ENCODE measurements at regions not wholly inside any gene's neighbourhood (a gene's known extent, or its start where the extent isn't known, plus 50 kb on each side); places are given as distances from the start of the nearest gene placed in this dataset.
"Not testable (repeated sequence)": the region's sequence is repeated elsewhere in the genome, so short reads cannot be mapped to it uniquely, and the experiment has no call there.

DNA sequence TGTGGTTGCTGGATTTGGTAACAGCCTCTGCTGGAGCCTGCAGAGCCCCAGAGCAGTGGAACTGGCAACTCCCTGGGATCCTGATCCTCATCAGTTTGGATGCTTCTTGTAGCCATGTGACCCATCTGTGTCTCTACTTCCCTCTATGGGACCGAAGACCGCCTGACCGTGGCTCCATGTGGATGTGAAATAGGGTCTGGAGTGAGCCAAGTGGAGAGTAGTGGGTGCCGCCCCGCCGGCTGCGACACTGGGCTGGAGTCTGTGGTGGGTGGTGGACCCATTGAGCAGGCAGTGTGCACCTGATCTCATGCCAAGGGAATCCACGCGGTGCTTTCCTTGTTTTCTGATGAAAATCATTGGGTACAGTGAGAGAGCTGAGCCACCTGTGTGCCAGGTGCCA, 543.2 kb upstream of the B3GAT1 start:
- TF ChIP-seq POLR2A (IDR thresholded peaks at IDR 0.05) (no peak), EP300 (IDR thresholded peaks at IDR 0.05) (no peak), CTCF (IDR thresholded peaks at IDR 0.05) (no peak), POLR2AphosphoS5 (IDR thresholded peaks at IDR 0.05) (no peak)
- DNase-seq: no peak
- no peaks in the 10 kb centered on the region for H3K4me1 ChIP-seq
- no peaks in the 10 kb centered on the region for H3K27me3 ChIP-seq
- H3K27ac ChIP-seq: no peak overlapping the region
- WGBS, 2 donors: 90 to 96% methylated on average over 5 to 9 of the region's 9 CpGs
- no peak for ATAC-seq (ENCODE audit: low FRiP score in 2 of 2)
- no peaks in the 10 kb centered on the region for H3K9me3 ChIP-seq
- no peaks in the 10 kb centered on the region for H3K36me3 ChIP-seq
- H3K4me3 ChIP-seq: no peak overlapping the region

- DNase-seq, H3K9me3 ChIP-seq, H3K4me1 ChIP-seq, H3K4me3 ChIP-seq, H3K27ac ChIP-seq, H3K36me3 ChIP-seq, H3K27me3 ChIP-seq: not testable (repeated sequence)
- 89 to 90% methylated on average over 3 to 4 of the region's 4 CpGs for WGBS, 2 donors
- peak in 1 of 2 donors; percentile 36 for ATAC-seq (ENCODE audit: low FRiP score in 2 of 2)
Measured at GRCh38 chr11:134954456-134954855, 542.4 kb upstream of the B3GAT1 start.

DNA sequence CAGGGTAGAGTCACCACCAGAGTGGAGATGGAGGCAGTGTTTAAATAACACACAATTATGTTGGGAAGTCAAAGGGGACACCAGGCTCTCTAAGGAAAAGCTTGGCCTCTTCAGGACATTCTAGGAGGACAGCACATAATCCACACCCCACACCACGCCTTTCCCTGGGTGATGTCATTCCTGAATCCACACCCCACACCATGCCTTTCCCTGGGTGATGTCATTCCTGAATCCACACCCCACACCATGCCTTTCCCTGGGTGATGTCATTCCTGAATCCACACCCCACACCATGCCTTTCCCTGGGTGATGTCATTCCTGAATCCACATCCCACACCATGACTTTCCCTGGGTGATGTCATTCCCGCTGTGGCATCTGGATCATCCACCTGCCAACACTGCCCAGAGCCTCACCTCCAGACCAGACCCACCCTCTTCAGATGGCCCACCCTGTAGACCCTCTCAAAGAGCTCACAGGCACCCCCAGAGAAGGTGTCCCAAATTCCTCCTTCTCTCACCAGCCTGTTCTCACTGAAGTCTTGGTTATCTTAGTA, 541.5 kb upstream of the B3GAT1 start:
- ATAC-seq (ENCODE audit: low FRiP score in 2 of 2); H3K4me1 ChIP-seq; H3K27ac ChIP-seq; H3K27me3 ChIP-seq; H3K36me3 ChIP-seq; H3K9me3 ChIP-seq; DNase-seq; H3K4me3 ChIP-seq: not testable (repeated sequence)
- WGBS, 2 donors: 77 to 88% methylated on average over 2 of the region's 2 CpGs

DNA sequence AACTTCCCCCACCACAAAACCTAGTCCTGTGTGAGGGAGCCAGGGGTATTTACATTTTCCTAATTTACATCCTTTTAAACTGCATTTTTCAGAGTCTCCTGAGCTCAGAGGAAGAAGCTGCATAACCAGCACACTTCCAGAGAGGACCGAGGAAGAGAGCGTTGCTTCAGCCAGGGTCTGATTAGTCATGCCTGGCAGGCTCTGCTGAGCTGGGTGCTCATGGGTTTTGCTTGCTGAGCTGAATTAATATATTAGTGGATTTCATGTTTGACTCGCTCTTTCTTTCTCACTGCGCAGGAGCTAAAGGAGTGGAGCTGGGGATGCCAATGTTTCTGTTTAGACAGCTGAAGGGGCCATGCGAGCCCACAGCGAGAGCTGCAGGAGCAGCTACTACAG, 539.3 kb upstream of the B3GAT1 start:
- DNase-seq: no peak
- ATAC-seq (ENCODE audit: low FRiP score in 2 of 2): peak in 1 of 2 donors; percentile 78
- 51 to 66% methylated on average over 6 of the region's 6 CpGs for WGBS, 2 donors

DNA sequence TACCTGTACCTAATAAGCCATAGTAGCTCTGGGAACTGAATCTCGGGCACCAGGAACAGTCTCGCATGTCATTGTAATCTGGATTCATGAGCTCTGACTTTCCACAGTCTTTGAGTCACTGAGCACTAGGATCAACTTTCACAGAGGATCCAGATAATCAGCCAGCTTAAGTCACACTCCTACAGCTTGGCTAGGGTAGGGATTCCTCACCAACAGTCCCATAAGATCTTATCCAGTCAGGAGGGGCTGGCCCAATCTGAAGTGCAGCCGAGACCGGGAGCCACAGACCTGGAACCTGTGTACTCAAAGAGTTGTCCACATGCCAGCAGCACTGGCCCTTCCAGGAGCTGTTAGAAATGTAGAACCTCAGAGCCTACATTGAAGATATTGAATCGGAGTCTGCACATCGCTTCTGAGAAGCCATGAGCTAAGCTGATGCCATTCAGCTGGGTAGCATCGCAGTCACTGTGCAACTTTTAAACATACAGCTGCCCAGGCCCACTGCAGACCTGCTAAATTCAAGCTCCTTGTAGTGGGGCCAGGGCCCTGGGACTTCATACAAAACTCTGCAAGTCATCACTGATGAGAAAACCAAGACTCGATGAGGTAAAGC, 538.8 kb upstream of the B3GAT1 start:
- no peak overlapping the region for H3K4me3 ChIP-seq
- H3K27ac ChIP-seq: no peak overlapping the region
- no peak for DNase-seq
- H3K4me1 ChIP-seq: peaks cover 0 to 4% (median 0%) of the 10 kb centered on the region in 4 donors
- peak in 1 of 2 donors; percentile 58 for ATAC-seq (ENCODE audit: low FRiP score in 2 of 2)
- H3K36me3 ChIP-seq: no peaks in the 10 kb centered on the region
- WGBS, 2 donors: 73 to 84% methylated on average over 6 to 8 of the region's 8 CpGs
- no peaks in the 10 kb centered on the region for H3K9me3 ChIP-seq
- no peak for TF ChIP-seq CTCF (IDR thresholded peaks at IDR 0.05)
- H3K27me3 ChIP-seq: no peaks in the 10 kb centered on the region

More for the DNA sequence above, 539.3 kb upstream of the B3GAT1 start:
- no peak for TF ChIP-seq POLR2AphosphoS5 (IDR thresholded peaks at IDR 0.05)
- TF ChIP-seq EP300 (IDR thresholded peaks at IDR 0.05): no peak
- no peak for TF ChIP-seq CTCF (IDR thresholded peaks at IDR 0.05)
- no peak for TF ChIP-seq POLR2A (IDR thresholded peaks at IDR 0.05)
- Histone ChIP-seq H3K4me3 (no peak overlapping the region), H3K36me3 (no peaks in the 10 kb centered on the region), H3K4me1 (peaks cover 0 to 4% (median 0%) of the 10 kb centered on the region in 4 donors), H3K9me3 (no peaks in the 10 kb centered on the region), H3K27me3 (no peaks in the 10 kb centered on the region), H3K27ac (no peak overlapping the region)
